NOMO-1 (cell line): ENCODE measurements at regions not wholly inside any gene's neighbourhood (a gene's known extent, or its start where the extent isn't known, plus 50 kb on each side); places are given as distances from the start of the nearest gene placed in this dataset.

ENCODE experiments used
- DNase-seq, 2 experiments: peaks; one replicate each; lab custom pipeline; 2025; ENCODE audit not compliant: unreplicated experiment in 2 of 2; lab: John Stamatoyannopoulos, UW

- DNase-seq, result no peak
Measured at GRCh38 chr4:156193106-156193505, 239.4 kb upstream of the CTSO start.

DNA sequence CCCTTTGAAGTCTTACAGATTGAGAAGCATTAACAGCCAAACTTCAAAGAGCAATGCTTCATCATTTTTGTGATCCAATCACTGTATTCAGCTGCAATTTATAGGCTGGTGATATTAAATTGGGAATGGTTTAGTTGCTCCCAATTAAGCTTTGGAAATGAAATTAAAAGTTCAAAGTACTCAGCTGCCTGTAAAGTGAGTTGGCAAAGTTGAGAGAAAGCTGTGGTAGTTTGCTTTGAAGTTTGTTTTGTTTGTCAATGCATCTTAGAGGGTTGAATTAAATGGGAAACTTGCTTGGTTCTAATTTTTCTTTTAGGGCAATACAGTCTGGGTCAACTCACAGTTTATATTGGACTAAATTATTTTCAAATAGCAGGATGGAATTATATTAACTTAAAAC is 238.4 kb upstream of the CTSO start:
- no peak for DNase-seq

- no peak for DNase-seq
Measured at GRCh38 chr4:156191044-156191781, 237.5 kb upstream of the CTSO start.

- no peak for DNase-seq
Measured at GRCh38 chr4:156190615-156191014, 236.9 kb upstream of the CTSO start.

DNA sequence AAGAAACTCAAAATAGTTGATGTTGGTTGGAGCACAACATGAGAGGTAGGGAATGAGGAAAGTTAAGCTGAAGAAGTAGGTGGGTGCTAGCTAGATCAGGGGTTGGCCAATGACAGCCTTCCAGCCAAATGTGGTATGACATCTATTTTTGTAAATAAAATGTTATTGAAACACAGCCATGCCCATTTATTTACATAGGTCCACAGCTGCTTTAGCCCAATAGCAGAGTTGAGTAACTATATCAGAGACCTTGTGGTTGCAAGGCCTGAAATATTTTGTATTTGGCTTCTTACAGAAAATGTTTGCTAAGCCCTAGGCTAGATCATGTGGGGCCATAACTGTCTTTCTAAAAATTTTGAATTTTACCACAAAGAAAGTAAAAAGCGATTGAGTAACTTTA is 234.9 kb upstream of the CTSO start:
- no peak for DNase-seq

GRCh38 chr4:156186111-156186510 is 232.4 kb upstream of the CTSO start:
- DNase-seq, result no peak

GRCh38 chr4:156185514-156186055 is 231.9 kb upstream of the CTSO start:
- no peak for DNase-seq

GRCh38 chr4:156182269-156182668 is 228.6 kb upstream of the CTSO start:
- DNase-seq, result no peak

- no peak for DNase-seq
Measured at GRCh38 chr4:156177941-156178340, 224.3 kb upstream of the CTSO start.

DNA sequence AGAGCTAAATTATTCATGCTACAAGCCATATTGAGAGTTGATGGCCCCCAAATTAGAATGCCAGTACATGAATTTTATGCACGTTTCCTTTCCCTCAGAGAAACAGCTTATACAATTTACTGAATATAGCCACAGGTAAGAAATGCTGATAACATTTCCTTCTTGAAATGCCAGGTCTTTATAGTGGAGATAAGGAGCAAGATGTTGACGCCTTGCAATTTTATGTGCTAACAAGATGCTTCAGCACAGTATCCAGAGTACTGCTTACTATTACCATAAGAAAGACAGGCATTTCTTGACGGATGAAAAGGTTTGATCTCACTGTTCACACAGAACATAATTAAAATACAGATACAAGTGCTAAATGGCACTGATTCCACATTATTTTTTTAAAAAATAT is 223.2 kb upstream of the CTSO start:
- DNase-seq, result no peak

DNA sequence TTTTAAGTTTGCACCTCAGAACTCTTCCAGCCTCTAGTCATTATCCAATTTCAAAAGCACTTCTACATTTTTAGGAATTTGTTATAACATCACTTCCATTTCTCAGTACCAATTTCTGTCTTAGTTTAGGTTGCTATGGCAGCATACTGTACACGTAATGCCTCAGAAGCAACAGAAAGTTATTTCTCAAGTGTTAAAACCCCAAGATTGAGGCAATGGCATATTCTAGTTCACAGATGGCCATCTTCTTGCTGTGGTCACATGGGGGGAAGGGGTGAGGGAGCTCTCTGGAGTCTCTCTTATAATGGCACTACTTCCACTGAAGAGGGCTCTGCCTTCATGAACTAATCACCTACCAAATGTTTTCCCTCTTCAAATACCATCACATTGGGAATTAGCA is 220.3 kb upstream of the CTSO start:
- no peak for DNase-seq

GRCh38 chr4:156173486-156173885 is 219.8 kb upstream of the CTSO start:
- no peak for DNase-seq

DNA sequence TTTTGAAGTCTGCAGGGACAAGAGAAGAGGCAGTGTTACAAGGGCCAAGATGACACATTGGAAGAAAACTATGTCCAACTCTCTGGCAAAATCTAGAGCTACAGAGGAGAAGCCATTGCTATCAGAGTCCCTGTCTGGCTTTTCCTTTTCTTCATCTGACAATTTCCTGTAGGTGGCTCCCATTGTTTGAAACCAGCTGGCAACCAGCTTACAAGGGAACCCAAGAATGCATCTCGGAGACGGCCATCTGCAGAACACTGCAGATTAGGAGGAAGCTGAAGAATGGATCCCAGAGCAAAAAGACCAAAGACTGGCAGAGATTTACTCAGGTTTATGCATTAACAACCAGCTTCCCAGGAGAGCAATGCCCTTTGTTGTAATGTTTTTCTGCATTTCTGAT is 216.2 kb upstream of the CTSO start:
- DNase-seq, result no peak

DNA sequence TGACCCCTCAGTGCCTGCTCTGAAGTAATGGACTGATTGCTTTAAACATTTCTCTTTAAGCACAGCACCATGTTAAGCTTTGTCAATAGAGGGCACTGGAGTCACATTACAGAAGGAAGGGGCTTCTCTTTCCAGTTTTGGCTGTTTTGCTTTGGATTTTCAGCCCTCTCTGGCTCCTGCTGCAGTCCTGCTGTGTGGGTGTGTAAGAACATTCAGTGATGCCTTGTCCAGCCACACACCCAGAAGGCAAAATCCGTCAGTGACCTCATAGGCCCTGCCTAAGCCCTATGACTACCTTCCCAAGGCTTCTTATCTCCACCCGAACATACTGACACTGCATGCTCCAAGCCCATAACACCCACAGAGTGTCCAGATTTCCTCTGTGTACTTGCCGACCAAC is 215.3 kb upstream of the CTSO start:
- DNase-seq, result no peak

GRCh38 chr4:156168288-156168687 is 214.6 kb upstream of the CTSO start:
- DNase-seq, result no peak

DNA sequence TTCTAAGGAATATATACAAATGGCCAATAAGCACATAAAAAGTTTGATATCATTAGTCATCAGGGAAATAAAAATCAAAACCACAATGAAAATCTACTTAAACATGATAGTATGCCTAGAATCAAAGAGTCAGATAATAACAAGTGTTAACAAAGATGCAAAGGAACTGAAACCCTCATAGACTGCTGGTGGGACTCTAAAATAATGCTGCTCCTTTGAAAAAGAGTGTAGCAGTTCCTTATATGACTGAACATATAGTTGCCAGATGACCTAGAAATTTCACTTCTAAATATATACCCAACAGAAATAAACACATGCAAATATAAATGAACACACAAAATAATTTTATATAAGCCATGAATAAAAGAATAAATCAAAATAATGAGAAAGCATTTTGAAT is 205.1 kb upstream of the CTSO start:
- DNase-seq, result no peak

- no peak for DNase-seq
Measured at GRCh38 chr4:156154978-156155377, 201.3 kb upstream of the CTSO start.

DNA sequence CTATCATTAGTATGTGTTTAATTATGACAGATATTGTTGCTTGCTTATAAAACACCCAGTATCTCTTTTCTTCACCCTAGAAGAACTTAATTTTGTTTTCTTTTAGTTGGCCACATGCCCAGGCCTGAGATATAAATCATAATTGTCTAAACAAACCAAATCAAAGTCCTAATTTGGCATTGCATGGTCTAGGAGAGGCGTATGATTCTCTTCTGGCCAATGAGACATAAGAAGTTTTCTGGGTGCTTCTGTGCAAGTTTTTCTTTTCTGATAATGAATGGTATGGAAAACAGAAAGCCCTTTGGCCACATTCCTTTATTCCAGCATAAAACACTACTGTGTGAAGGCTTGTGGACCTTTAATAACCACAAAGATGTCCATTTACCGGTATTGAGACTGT is 192.9 kb upstream of the CTSO start:
- DNase-seq, result no peak

DNA sequence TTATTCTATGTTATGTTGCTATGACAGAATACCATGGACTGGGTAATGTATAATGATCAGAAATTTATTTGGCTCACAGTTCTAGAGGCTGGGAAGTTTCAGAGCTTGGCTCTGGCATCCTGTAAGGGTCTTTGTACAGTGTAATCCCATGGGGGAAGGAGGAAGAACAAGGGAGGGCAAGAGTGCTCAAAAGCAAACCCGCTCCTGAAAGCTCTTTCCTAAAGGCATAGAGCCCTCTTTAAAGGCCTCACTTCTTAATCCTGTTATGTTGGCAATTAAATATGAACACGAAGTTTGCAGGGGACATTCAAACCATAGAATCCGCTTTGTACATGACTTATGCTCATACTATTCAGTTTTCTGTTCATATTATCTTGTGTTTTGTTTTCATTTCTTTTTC is 191.3 kb upstream of the CTSO start:
- DNase-seq, result no peak

GRCh38 chr4:156138781-156139280 is 185.2 kb upstream of the CTSO start:
- DNase-seq, result no peak

DNA sequence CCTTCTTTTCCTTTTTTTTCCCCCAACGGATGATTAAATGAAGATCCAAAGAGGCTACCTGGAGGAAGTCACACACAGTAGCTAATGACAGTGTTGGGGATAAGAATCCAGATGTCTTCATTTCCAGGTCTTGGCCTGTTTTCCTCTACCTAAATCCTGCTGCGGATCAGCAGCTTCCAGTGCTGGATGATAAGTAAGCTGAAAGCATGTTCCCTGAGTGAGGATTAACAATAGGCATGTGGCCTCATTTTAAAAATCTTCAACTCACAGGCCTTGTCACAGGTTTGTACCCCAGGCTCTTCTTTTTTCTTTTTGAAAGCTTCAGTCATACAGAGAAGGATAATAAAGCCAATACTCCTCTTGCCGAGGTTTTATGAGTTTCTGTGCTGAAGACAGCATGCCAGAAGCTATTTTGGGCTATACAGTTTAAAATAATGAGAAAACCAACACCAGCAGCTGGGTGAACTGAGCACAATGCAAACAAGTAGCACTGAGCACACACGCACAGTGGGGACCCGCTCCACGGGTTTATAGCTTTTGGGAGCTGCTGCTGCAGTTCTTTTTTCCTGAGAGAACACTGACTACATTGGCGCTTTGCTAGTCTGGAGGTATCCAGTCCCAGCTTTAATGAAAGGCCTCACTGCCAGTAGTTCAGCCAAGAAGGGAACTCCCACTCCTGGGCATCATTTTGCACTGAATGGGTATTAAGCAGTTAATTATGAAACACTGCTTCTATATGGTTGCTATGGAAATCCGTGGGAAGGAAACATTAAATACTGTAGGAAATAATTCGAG is 184.2 kb upstream of the CTSO start:
- no peak for DNase-seq

GRCh38 chr4:156132196-156132595 is 178.5 kb upstream of the CTSO start:
- no peak for DNase-seq
